GM18508 (cell line): ENCODE measurements at regions not wholly inside any gene's neighbourhood (a gene's known extent, or its start where the extent isn't known, plus 50 kb on each side); places are given as distances from the start of the nearest gene placed in this dataset.
A peak's percentile ranks its signal among the peaks of the same experiment; 100 is the strongest.
"Not testable (repeated sequence)": the region's sequence is repeated elsewhere in the genome, so short reads cannot be mapped to it uniquely, and the experiment has no call there.

Experiments used
- ATAC-seq: cut with Tn5 transposase; IDR thresholded peaks from one replicate; pipeline ENCODE4 v1.9.1; 2021; ENCODE audit warnings: moderate number of reproducible peaks; ENCODE audit not compliant: insufficient read depth, unreplicated experiment

DNA sequence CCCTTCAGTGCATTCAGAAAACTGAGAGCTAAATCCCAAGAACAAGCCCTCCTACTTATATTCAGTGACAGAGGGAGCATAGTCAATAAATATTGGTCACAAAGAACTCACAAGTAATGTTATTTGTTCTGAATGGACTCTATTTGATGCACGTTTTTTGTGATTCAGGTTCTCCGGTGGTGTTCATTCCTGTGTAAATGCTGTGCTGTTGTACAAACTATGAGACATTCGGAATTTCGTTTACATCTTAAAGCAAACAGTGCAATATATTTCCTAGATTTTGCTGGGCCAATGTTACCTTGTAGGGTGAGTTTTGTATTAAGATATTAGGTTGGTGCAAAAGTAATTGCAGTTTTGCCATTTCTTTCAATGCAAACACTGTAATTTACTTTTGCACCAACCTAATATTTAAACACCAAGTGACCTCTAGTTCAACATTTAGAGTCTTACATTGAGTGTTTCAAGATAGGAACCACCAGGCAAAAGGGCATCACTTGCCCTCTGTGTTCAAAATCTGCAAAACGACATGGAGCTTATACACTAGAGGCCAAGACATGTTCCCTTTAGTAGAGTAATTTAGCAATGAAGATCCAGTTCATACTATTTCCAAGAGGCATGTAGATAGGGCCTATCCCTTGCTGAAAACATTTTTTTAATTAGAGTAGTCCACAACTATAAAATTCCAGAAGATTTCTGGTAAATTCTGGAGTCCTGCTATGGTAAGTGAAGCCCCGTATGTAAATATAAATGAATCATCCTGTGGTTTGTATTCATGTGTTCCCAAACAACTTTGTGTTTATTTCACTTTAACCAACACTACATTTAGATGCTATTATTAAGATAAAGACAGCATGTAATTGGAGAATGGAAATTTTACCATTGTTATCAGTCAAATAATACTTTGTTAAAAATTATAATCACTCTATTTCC is 444.0 kb upstream of the PTGER4 start:
- ATAC-seq: no peak

DNA sequence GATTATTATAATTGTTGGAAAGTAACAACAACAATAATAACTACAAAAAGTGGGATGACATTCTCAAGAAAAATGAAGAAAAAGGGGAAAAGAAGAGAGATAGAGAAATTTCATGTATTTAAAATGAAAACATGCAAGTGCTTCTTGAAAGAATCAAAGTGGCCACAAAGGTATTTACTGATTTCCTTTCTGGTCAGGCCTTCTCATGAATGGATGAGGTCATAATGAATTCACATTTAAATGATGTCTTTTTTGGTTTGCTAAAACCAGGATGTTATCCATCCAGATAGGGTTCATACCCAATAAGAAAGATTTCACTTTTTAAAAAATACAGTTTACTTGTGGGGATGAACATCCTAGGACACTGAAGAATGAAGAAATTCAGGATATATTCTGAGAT is 446.4 kb upstream of the PTGER4 start:
- no peak for ATAC-seq

DNA sequence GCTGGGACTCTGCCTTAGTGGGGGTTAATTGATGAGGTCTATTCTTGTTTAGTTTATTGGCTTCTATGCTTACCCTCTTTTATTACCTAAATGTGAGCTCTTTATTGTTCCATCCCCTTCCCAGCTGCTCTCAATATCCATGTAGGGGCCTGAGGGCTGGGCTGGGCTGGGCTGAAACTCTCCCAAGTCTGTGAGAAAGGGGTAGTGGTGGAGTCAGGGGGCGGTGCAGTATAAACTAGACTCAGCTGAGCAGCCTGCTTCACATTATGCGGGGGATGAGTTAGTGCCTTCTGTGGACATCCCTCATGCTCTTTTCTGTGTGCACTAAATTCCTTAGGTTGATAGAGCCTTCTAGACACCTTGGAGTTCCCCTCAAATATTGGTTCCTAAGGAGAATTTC is 451.8 kb upstream of the PTGER4 start:
- no peak for ATAC-seq

DNA sequence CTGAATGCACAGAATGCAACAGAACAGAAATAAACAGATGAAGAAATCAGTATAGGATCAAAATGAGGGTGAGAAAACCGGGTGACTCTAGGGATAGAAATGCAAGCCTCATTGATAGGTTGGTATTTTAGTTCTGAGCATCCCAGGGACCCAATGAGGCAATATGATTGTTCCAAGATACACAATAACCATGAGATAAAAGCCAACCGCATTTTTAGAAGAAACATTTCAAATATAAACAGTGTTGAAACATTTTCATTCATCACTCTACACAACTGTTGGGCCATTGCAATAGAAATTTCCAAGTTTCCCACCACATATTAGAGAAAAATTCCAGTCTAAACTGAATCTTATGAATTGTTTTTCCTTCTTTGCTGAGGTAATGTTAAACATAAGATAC is 452.3 kb upstream of the PTGER4 start:
- no peak for ATAC-seq

DNA sequence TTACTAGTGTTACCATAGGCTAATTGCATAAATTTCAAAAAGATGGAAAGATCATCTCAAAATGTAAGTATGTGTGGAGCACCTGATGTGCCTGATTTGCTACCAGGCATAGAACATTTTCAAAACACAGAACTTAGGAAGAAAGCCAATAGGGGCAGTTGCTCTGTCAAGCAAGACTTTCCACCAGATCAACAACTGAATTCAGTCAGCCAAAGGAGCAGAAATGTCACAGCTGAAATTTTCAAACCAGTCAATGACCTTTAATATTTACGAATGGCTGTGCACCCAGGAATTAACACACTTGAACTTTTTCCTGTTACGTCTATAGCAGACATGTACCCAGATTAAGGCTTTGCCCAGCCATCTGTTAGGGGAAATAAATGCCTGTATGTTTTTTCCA is 452.8 kb upstream of the PTGER4 start:
- no peak for ATAC-seq

DNA sequence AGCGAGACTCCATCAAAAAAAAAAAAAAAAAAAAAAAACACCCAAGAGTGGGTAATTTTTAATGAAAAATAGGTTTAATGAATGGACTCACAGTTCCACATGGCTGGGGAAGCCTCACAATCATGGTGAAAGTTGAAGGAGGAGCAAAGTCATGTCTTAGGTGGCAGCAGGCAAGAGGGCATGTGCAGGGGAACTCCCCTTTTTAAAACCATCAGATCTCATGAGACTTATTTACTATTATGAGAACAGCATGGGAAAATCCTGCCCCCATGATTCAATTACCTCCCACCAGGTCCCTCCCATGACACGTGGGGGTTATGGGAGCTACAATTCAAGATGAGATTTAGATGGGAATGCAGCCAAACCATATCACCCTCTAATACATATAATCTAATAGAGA is 454.6 kb upstream of the PTGER4 start:
- ATAC-seq: not testable (repeated sequence)

DNA sequence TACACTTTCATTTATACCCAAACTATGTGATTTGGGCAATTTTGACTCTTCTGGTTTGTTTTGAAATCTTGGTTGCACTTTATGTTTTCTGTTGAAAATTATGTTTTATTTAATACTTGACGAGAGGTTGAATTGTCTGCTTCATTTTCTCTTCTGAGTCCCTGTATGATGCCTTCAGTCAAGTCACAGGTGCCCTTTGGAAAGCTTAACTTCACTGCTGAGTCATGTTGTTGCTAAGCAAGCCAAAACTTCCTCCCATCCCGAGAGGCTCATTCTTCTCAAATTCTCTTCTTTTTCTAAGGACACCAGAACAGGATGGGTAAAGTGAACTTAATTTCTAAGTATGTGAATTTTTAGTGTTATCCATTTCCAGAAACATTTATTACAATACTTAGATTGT is 455.3 kb upstream of the PTGER4 start:
- ATAC-seq: peak; percentile 10

DNA sequence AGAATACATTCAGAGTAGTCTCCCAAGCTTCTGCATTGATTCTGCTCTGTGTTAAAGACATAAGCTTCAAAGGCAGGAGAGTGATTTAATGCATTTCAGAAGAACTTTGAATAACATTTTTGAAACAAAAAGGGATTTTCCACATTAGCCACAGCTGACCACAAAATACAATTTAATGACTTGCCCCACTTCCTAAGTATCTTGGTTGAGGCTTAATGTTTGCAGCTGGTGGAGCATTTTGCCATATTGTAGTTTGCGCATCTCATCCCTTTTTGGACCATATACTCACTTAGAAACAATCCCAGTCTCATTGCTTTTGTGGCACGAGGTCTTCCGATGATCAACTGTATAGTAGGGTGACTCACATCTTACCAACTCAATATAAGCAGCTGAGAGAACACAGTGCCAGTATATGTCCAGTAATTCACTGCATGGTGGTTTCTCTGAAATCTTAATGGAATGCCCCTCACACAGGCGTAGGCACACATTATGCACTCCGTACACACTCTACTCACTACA is 455.8 kb upstream of the PTGER4 start:
- ATAC-seq: peak; percentile 58

DNA sequence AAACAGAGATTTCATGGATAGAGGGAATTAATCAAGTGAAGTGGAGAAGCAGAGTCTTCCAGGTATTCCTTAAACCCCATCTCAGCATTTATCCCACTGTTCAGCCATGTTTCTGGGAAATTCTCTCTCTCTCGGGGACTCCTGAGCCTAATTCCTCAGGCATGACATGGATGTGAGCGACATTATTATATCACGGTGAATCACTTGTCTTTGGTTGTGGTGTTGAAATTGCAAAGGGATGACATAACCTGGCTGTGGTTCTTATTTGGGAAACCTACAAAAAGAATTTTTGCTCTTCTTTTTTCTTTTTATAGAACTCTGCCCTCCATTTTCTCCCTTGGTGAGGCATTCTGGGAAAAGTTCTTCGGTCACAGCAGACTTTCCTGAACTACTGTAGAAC is 457.9 kb upstream of the PTGER4 start:
- ATAC-seq: no peak

DNA sequence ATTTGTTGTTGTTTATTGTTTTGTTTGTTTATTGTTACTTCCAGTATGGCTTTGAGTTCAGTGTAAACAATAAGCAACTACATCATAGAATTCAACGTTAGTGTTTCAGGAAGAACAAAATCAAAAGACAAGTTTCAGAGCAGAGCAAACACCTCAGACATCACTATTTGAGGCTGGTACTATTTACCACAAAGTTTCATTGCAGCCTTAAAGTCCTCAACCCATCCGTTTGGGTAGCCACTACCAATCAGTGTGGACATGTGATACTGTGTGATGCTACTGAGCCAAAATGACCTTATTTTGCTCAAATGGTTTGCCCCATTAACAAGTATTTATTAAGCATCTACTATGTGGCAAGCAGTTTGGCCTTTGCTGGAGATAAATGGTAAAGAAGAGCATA is 458.5 kb upstream of the PTGER4 start:
- ATAC-seq: no peak

DNA sequence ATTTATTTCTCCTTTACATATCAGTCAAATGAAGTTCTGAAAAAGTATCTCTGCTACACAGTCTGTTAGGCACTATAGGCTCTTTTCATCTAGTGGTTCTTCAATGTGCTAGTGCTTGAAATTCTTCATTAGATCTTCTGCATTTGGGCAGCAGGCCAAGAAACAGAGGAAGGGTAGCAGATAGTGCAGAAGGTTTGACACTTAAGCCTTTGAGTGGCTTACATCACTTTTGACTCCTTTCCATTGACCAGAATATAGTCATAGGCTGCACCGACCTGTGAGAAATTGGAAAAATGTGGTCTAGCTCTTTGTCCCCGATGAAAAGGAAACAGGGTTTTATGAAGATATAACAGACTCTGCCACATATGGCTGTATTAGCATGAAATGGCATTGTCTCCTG is 459.5 kb upstream of the PTGER4 start:
- ATAC-seq: no peak

DNA sequence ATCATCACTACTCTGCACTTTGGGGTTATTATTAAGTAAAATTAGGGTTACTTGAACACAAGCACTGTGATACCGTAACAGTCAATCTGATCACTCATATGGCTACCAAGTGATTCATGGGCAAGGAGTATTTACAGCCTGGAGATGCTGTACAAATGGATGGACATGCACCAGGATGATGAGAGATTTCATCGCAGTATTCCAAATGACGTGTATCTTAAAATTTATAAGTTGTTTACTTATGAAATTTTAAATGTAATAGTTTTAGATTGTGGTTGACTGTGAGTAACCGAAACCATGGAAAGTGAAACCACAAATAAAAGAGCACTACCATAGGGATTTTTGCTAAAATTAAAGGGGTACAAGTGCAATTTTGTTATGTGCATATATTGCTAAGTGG is 462.2 kb upstream of the PTGER4 start:
- ATAC-seq: no peak

DNA sequence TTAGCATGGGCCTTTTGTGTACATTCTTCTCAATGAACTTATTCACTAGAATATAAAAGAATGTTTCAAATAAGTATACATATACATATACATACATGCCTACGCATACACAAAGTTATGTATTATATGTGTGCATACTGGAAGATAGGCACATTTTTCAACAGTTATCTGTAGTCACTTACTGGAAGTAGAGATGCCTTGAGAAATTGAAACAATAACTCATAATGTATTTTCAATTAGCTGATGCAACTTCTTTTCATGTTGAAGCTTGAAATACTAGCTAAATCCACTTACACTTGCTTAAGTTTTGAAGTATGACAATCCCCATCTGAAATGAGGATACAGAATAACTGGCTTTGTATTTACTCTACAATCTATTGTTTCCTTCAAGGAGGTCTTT is 469.0 kb upstream of the PTGER4 start:
- no peak for ATAC-seq

DNA sequence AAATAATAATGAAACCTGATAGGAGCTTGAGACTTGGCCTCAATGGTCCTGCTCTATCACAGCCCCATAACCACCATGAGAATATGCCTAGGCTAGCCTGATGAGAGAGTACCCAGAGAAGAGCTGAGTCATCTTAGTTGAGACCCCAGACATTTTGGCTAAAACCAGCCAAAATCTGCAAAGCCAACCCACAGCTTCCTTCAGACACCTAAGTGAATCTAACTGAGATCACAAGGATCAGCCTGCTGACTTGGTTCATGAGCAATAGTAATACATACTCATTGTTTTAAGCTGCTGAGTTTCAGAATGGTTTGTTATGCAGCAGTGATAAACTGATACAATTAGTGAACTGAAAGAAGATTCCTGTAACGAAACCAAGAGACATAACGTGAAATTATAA is 473.7 kb upstream of the PTGER4 start:
- no peak for ATAC-seq

DNA sequence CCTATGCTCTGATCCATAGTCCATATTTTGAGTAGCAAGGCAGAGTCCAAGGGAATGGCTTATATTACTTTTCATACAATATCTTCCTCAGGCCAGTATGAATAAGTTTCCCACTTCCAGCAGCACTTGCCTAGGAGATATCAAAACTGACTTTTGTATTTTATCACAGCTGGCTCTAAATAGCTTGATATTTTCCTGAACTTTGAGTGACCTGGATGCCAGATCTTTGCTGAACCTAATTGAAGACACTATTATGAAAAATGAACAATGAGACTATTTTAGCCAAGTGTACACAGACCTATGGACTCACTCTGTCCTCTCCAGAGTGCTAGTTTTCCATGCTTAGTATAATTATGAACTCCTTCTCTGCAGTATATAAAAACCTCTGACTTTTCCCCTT is 475.6 kb upstream of the PTGER4 start:
- ATAC-seq: no peak

DNA sequence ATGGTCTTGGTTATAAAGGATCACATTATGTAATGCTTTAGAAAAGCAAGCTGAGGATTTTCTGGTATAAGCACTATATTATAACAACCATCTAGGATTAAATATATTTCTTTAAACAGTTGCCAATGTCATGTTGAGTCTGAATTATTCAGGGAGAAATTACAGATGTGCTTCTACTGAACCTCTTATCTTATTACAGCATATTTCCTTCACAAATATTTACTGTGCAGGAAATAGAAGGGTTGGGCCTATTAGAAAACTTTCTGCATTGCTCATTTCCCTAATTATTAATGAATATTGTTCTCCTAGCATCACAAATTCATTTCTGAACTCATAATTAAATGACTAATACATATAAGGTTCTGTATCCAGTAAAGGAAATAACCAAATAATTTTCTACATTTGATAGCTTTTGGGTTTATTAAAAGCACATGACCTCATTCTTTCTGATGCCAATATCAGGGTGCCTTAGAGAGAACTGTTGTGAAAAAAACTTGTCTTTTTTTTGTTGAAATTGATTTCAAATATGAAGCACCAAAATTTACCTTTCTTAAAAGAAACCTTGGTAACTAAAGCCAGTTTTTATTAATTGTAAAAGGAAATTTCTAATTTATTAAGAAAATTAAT is 476.8 kb upstream of the PTGER4 start:
- ATAC-seq: no peak

DNA sequence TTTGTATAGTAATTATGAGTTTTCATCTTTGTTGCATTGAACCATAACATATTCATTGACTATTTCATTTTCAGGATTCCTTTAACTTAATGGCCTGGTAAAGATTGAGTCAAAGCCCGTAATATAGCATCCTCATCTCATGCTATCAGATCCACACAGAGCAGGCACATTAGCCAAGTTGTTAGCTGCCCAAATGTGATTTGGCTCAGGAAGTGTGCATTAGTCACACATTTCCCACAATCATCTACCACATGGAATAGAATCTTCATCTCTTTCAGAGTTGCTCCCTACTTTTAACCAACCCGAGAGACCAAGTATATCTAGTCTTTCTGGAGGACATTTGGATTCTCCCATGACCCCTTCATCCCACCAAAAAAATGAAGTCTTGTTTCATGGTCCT is 481.0 kb upstream of the PTGER4 start:
- ATAC-seq: no peak

DNA sequence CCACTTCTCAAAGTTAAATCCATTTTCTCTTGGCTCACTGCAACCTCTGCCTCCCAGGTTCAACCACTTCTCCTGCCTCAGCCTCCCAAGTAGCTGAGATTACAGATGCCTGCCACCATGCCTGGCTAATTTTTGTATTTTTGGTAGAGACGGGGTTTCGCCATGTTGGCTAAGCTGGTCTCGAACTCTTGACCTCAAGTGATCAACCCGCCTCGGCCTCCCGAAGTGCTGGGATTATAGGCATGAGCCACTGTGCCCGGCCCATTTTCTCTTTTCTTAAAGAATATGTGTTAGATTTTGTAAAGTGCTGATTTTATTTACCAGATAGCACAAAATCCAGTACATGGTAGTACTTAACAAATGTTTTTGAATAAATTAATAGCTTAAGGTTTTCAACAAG is 484.1 kb upstream of the PTGER4 start:
- ATAC-seq: not testable (repeated sequence)

DNA sequence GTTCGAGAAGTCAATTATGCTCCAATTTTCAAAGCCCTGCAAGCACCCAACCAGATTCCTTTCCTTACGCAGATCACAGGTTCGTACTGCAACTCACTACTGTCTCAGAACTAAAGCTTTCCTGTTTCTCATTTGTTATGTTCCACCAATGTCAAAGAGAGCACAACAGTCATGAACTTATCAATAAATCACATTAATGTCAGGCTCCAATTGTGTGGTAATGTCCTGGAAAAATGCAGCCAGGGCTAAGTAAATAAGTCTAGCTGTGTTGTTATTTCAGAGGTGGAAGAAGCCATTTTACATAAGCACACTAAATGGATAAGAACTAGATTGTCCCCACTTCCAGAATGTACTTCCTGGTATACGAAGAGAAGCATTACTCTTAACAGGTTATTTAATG is 488.6 kb upstream of the PTGER4 start:
- no peak for ATAC-seq

DNA sequence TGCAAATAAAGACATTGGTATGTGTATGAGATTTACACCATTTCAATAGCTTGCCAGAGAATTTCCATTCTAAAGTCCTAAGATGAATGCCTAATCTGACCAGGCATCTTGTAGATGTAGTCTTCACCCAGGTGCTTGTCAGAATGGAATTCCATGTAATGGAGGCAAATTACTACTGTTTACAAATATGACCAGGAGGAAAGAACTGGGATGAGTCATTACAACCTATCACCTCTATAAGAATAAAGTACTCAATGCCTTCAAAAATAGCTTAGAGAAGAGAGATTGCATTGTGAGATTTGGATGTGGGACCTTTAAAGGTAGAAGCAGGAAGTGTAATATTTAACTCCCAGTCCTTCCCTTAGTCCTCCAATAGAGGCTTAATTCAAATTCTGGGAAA is 507.0 kb upstream of the PTGER4 start:
- ATAC-seq: no peak

DNA sequence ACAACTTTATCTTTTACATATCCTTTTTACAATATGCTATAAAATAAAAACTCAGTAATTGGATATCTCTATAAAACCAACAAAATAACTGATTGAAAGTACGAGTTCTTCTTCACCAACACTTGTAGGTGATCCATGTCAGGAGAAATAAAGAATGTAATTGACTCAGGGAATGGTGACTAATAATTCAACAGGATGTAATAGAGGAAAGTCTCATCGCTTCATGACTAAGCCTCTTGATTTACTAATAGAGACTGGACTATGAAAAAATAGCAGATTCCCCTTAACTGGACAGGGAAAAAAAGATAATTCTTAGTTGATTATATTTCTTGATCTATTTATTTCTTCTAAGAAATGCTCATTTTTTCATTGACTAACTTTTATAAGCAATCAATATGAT is 507.7 kb upstream of the PTGER4 start:
- ATAC-seq: no peak

DNA sequence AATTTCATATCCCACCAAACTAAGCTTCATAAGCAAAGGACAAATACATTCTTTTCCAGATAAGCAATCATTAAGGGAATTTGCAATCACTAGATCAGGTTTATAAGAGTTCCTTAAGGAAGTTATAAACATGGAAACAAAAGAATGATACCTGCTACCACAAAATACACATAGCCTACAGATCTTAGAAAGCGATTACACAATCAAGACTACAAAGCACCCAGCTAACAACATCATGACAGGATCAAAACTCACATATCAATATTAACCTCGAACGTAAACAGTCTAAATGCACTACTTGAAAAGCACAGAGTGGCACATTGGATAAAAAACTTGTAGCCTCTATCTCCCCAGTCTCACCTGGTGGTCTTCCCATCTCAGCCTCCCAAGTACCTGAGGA is 512.4 kb upstream of the PTGER4 start:
- no peak for ATAC-seq
